H1 (cell line): ENCODE measurements at regions not wholly inside any gene's neighbourhood (a gene's known extent, or its start where the extent isn't known, plus 50 kb on each side); places are given as distances from the start of the nearest gene placed in this dataset.

Source experiments
- CTCF ChIA-PET: fragments of 300-600 bp; sonication (Branson Sonifier 250); formaldehyde crosslinking; loops from one replicate; lab custom pipeline; 2021; ENCODE audit not compliant: partially characterized antibody; lab: Charles Lee
- POLR2A ChIA-PET: fragments of 300-600 bp; sonication (Branson Sonifier 250); formaldehyde crosslinking; loops from one replicate; lab custom pipeline; 2021; ENCODE audit warnings: inconsistent platforms; ENCODE audit not compliant: partially characterized antibody; lab: Charles Lee
- DNase-seq, 2 experiments: peaks; one replicate each; pipeline versions ENCODE4 v3.0.0 to v3.0.0-alpha.2; 2010 to 2022; ENCODE audit warnings: low spot score in 2 of 2, low read depth in 1 of 2, mixed read lengths in 1 of 2
- FAIRE-seq: peaks from 2 replicates; lab custom pipeline; 2011; peaks lifted over from hg19 to GRCh38; lab: Jason Lieb, UNC
- H2AFZ ChIP-seq: 2 replicates; pipeline ENCODE4 v1.8.1; 2012; ENCODE audit warnings: low read length, inconsistent platforms
- H2AK5ac ChIP-seq: 2 replicates; pipeline ENCODE4 v1.6.1; 2013; ENCODE audit warnings: low read depth, low read length
- H2BK120ac ChIP-seq: replicated peaks from 2 replicates; pipeline ENCODE3; 2013; ENCODE audit warnings: low read depth, low read length, inconsistent platforms
- H2BK12ac ChIP-seq: 2 replicates; pipeline ENCODE4 v1.6.1; 2013; ENCODE audit warnings: low read depth, low read length
- H2BK15ac ChIP-seq: 2 replicates; pipeline ENCODE4 v1.6.1; 2013; ENCODE audit warnings: low read length
- H2BK20ac ChIP-seq: 2 replicates; pipeline ENCODE4 v1.6.1; 2013; ENCODE audit warnings: low read length
- H2BK5ac ChIP-seq: 2 replicates; pipeline ENCODE4 v1.6.1; 2013; ENCODE audit warnings: low read depth, low read length
- H3K14ac ChIP-seq: 2 replicates; pipeline ENCODE4 v1.6.1; 2013; ENCODE audit warnings: inconsistent platforms; ENCODE audit not compliant: insufficient read length
- H3K18ac ChIP-seq: 2 replicates; pipeline ENCODE4 v1.6.1; 2013; ENCODE audit warnings: low read length; ENCODE audit errors: extremely low read depth
- H3K23ac ChIP-seq: 2 replicates; pipeline ENCODE4 v1.6.1; 2013; ENCODE audit warnings: inconsistent platforms; ENCODE audit not compliant: insufficient read length
- H3K23me2 ChIP-seq: 2 replicates; pipeline ENCODE4 v1.6.1; 2013; ENCODE audit warnings: low read depth, low read length
- H3K27ac ChIP-seq: 2 replicates; pipeline ENCODE4 v1.6.1; 2011; ENCODE audit warnings: low read depth, low read length, inconsistent platforms
- H3K27me3 ChIP-seq, 4 experiments: replicated peaks in 1 of 4; 1 replicate in 1 of 4; 2 replicates in 3 of 4; pipeline versions ENCODE4 v1.6.1 to v1.8.1; 2011 to 2013; ENCODE audit warnings: low read length in 3 of 4, mild to moderate bottlenecking in 3 of 4, inconsistent platforms in 2 of 4, mixed read lengths in 2 of 4, moderate library complexity in 1 of 4; ENCODE audit not compliant: control insufficient read depth in 3 of 4, insufficient read depth in 3 of 4; ENCODE audit errors: extremely low read depth in 1 of 4
- H3K36me3 ChIP-seq, 4 experiments: 2 replicates each; pipeline versions ENCODE4 v1.6.1 to v1.8.1; 2011 to 2013; ENCODE audit warnings: mild to moderate bottlenecking in 4 of 4, low read length in 3 of 4, moderate library complexity in 2 of 4, control low read depth in 1 of 4, inconsistent platforms in 1 of 4; ENCODE audit not compliant: insufficient read depth in 4 of 4, control insufficient read depth in 2 of 4
- H3K4ac ChIP-seq: replicated peaks from 2 replicates; pipeline ENCODE3; 2013; ENCODE audit warnings: low read length, low read depth, mixed read lengths, inconsistent platforms; ENCODE audit not compliant: insufficient read length
- H3K4me1 ChIP-seq, 4 experiments: replicated peaks in 1 of 4; 1 replicate in 1 of 4; 2 replicates in 3 of 4; pipeline versions ENCODE4 v1.6.1 to v1.8.1; 2011 to 2013; ENCODE audit warnings: low read length in 3 of 4, inconsistent platforms in 2 of 4, mixed read lengths in 1 of 4; ENCODE audit not compliant: insufficient read depth in 4 of 4, control insufficient read depth in 3 of 4
- H3K4me2 ChIP-seq, 2 experiments: 2 replicates each; pipeline versions ENCODE4 v1.6.1 to v1.8.1; 2011 to 2013; ENCODE audit warnings: low read depth in 2 of 2, low read length in 2 of 2, control low read depth in 1 of 2, inconsistent platforms in 1 of 2, mild to moderate bottlenecking in 1 of 2; ENCODE audit not compliant: insufficient read depth in 1 of 2
- H3K4me3 ChIP-seq, 4 experiments: fragments of 200-600, 300-600 bp in 1 of 4; sonication (generic), shearing (Covaris generic), sonication (Bioruptor Twin) in 1 of 4; 2 replicates each; pipeline versions ENCODE4 v1.5.1 to v1.8.1; 2011 to 2016; ENCODE audit warnings: low read length in 4 of 4, low read depth in 3 of 4, control low read depth in 2 of 4, inconsistent platforms in 2 of 4, mild to moderate bottlenecking in 2 of 4, mixed read lengths in 1 of 4, moderate library complexity in 1 of 4; ENCODE audit not compliant: insufficient read depth in 2 of 4; ENCODE audit errors: extremely low read depth in 1 of 4
- H3K56ac ChIP-seq: replicated peaks from 2 replicates; pipeline ENCODE3; 2013; ENCODE audit warnings: low read depth, mild to moderate bottlenecking, mixed read lengths, low read length, inconsistent platforms; ENCODE audit not compliant: insufficient read length
- H3K79me1 ChIP-seq: 2 replicates; pipeline ENCODE4 v1.6.1; 2013; ENCODE audit warnings: low read depth, low read length, control low read depth
- H3K79me2 ChIP-seq, 2 experiments: 2 replicates each; pipeline versions ENCODE4 v1.6.1 to v1.8.1; 2012 to 2013; ENCODE audit warnings: low read length in 2 of 2, mild to moderate bottlenecking in 2 of 2, inconsistent platforms in 1 of 2; ENCODE audit not compliant: insufficient read depth in 2 of 2, control insufficient read depth in 1 of 2
- H3K9ac ChIP-seq, 4 experiments: replicated peaks in 1 of 4; 1 replicate in 1 of 4; 2 replicates in 3 of 4; pipeline versions ENCODE4 v1.6.1 to v1.8.1; 2011 to 2013; ENCODE audit warnings: low read depth in 3 of 4, low read length in 3 of 4, control low read depth in 2 of 4, mild to moderate bottlenecking in 2 of 4, moderate library complexity in 2 of 4, inconsistent platforms in 1 of 4; ENCODE audit errors: extremely low read depth in 1 of 4
- H3K9me3 ChIP-seq, 2 experiments: 2 replicates each; pipeline versions ENCODE4 v1.6.1 to v1.8.1; 2012 to 2013; ENCODE audit warnings: mild to moderate bottlenecking in 2 of 2, moderate library complexity in 2 of 2, control low read depth in 1 of 2, inconsistent platforms in 1 of 2, low read depth in 1 of 2, low read length in 1 of 2, mixed read lengths in 1 of 2; ENCODE audit not compliant: insufficient read depth in 2 of 2
- H4K20me1 ChIP-seq, 2 experiments: replicated peaks in 1 of 2; 2 replicates each; pipeline versions ENCODE3 to v1.8.1; 2011 to 2013; ENCODE audit warnings: inconsistent platforms in 2 of 2, low read length in 2 of 2, mild to moderate bottlenecking in 1 of 2; ENCODE audit not compliant: insufficient read depth in 2 of 2, control insufficient read depth in 1 of 2
- H4K5ac ChIP-seq: 2 replicates; pipeline ENCODE4 v1.6.1; 2013; ENCODE audit warnings: low read length, low read depth, mixed read lengths, inconsistent platforms; ENCODE audit not compliant: insufficient read length
- H4K8ac ChIP-seq: 2 replicates; pipeline ENCODE4 v1.8.0; 2013; ENCODE audit warnings: mild to moderate bottlenecking, moderate library complexity, low read length, inconsistent platforms; ENCODE audit not compliant: insufficient read depth; ENCODE audit errors: extremely low read depth
- H4K91ac ChIP-seq: replicated peaks from 2 replicates; pipeline ENCODE3; 2013; ENCODE audit warnings: low read length, mixed read lengths, inconsistent platforms; ENCODE audit not compliant: insufficient read length
- CHD1 ChIP-seq: IDR thresholded peaks from 2 replicates; pipeline ENCODE4 v1.6.1; 2012; ENCODE audit warnings: low read depth, low read length, improper control_type of control experiment
- GABPA ChIP-seq: IDR thresholded peaks from 2 replicates; pipeline ENCODE4 v1.6.1; 2011; ENCODE audit warnings: mild to moderate bottlenecking, low read length, moderate library complexity, borderline replicate concordance; ENCODE audit not compliant: insufficient read depth
- RFX5 ChIP-seq: IDR thresholded peaks from 2 replicates; pipeline ENCODE4 v1.6.1; 2011; ENCODE audit warnings: low read depth, low read length, improper control_type of control experiment, borderline replicate concordance
- SIRT6 ChIP-seq: IDR thresholded peaks from one replicate; pipeline ENCODE4 v1.7.1; 2012; ENCODE audit warnings: low read length, inconsistent platforms
- SP1 ChIP-seq: IDR thresholded peaks from 2 replicates; pipeline ENCODE4 v1.6.1; 2011; ENCODE audit warnings: low read depth, low read length
- SP4 ChIP-seq: IDR thresholded peaks from 2 replicates; pipeline ENCODE4 v1.6.1; 2012; ENCODE audit warnings: low read length, inconsistent platforms
- WGBS, 2 experiments: shearing (Covaris generic) in 1 of 2; methylation state at CpG; one replicate each; pipeline versions ENCODE4 v1.1.6 to v1.1.7; 2013 to 2015; ENCODE audit warnings: low lambda C conversion rate in 2 of 2, mixed read lengths in 2 of 2, inconsistent platforms in 1 of 2, low coverage in 1 of 2, missing lambda C conversion rate in 1 of 2; ENCODE audit not compliant: insufficient replicate concordance in 2 of 2, insufficient coverage in 1 of 2, insufficient read length in 1 of 2; ENCODE audit errors: extremely low coverage in 1 of 2, missing lambda C conversion rate in 1 of 2; 5-methylcytosine and 5-hydroxymethylcytosine counted together

GRCh38 chr6:159422041-159422984 lies 253.1 kb downstream of the FNDC1 start:
- H3K4me1 ChIP-seq = no peaks in the 10 kb centered on the region; a peak in 1 of 7 replicates
- no peaks in the 10 kb centered on the region; a peak in 1 of 8 replicates for H3K36me3 ChIP-seq
- no peak overlapping the region for H3K4ac ChIP-seq
- no peak overlapping the region for H2BK12ac ChIP-seq
- no peak overlapping the region for H4K91ac ChIP-seq
- ChIA-PET CTCF (no interaction called here), POLR2A (no interaction called here)
- no peak for DNase-seq
- H3K4me3 ChIP-seq = no peak overlapping the region
- H2BK20ac ChIP-seq = no peak overlapping the region
- no peak for FAIRE-seq
- no peak overlapping the region for H4K5ac ChIP-seq
- H2AK5ac ChIP-seq = no peak overlapping the region
- H2BK15ac ChIP-seq = no peak overlapping the region
- H3K27ac ChIP-seq = no peak overlapping the region
- 89% methylated on average over 20 of the region's 20 CpGs; no CpG with 5 or more reads in 1 of the 2 experiments for WGBS, 2 experiments
- peaks cover 93% of the 10 kb centered on the region in 2 experiments for H3K9me3 ChIP-seq
- H3K14ac ChIP-seq = no peak overlapping the region
- no peak overlapping the region for H2BK120ac ChIP-seq
- no peak overlapping the region for H3K23ac ChIP-seq
- H3K9ac ChIP-seq = no peak overlapping the region
- no peak overlapping the region for H2BK5ac ChIP-seq
- H2AFZ ChIP-seq = no peak overlapping the region
- no peaks in the 10 kb centered on the region for H3K27me3 ChIP-seq
- H3K79me1 ChIP-seq = no peaks in the 10 kb centered on the region
- H3K79me2 ChIP-seq = no peaks in the 10 kb centered on the region
- no peak overlapping the region for H3K4me2 ChIP-seq
- H4K8ac ChIP-seq = 0 out of 2 replicates have a peak overlapping the region, but pooled peaks have one; percentile 69
- no peak overlapping the region for H3K18ac ChIP-seq
- no peaks in the 10 kb centered on the region for H4K20me1 ChIP-seq
- no peak overlapping the region for H3K56ac ChIP-seq
- no peaks in the 10 kb centered on the region for H3K23me2 ChIP-seq
- TF ChIP-seq GABPA (no peak), SP1 (no peak), RFX5 (no peak), SIRT6 (no peak), CHD1 (no peak), SP4 (no peak)
